Right atrium auricular region (tissue), 2 donors: ENCODE measurements at regions not wholly inside any gene's neighbourhood (a gene's known extent, or its start where the extent isn't known, plus 50 kb on each side); places are given as distances from the start of the nearest gene placed in this dataset.

Source experiments
- DNase-seq: peaks from one replicate; pipeline ENCODE4 v3.0.0-alpha.2; 2019; ENCODE audit warnings: low spot score
- H3K27ac ChIP-seq, 2 donors: fragments of 200-600 bp; sonication (generic); 1 replicate in 1 of 2; 2 replicates in 1 of 2; pipeline ENCODE4 v1.5.1; 2016 to 2019
- H3K27me3 ChIP-seq, 2 donors: fragments of 200-600 bp; sonication (generic); one replicate each; pipeline versions ENCODE4 v1.5.1 to v1.6.0; 2017 to 2019
- H3K36me3 ChIP-seq: fragments of 200-600 bp; sonication (generic); one replicate; pipeline ENCODE4 v1.5.1; 2016
- H3K4me1 ChIP-seq, 2 donors: fragments of 200-600 bp; sonication (generic); one replicate each; pipeline versions ENCODE4 v1.5.1 to v1.6.0; 2017 to 2019
- H3K4me3 ChIP-seq, 2 donors: fragments of 200-600 bp; sonication (generic); 1 replicate in 1 of 2; 2 replicates in 1 of 2; pipeline ENCODE4 v1.5.1; 2017 to 2019; ENCODE audit warnings: mild to moderate bottlenecking in 1 of 2, moderate library complexity in 1 of 2
- H3K9me3 ChIP-seq, 2 donors: fragments of 200-600 bp; sonication (generic); one replicate each; pipeline ENCODE4 v1.5.1; 2019
- CTCF ChIP-seq, 2 donors: fragments of 200-600 bp; sonication (generic); IDR thresholded peaks; one replicate each; pipeline ENCODE4 v1.5.1; 2019; ENCODE audit warnings: antibody characterized with exemption in 2 of 2

- no peaks in the 10 kb centered on the region for H3K27me3 ChIP-seq
- DNase-seq, result no peak
- H3K4me1 ChIP-seq, result peaks cover 0 to 9% of the 10 kb centered on the region in 2 donors
- no peak for TF ChIP-seq CTCF (IDR thresholded peaks at IDR 0.05)
- no peak overlapping the region for H3K4me3 ChIP-seq
- no peak overlapping the region for H3K27ac ChIP-seq
- no peaks in the 10 kb centered on the region for H3K36me3 ChIP-seq
- no peaks in the 10 kb centered on the region for H3K9me3 ChIP-seq
These were observed 188.0 kb upstream of the GSE1 start for GRCh38 chr16:85425074-85425662.

GRCh38 chr16:85426806-85427205, 186.3 kb upstream of the GSE1 start:
- no peaks in the 10 kb centered on the region for H3K36me3 ChIP-seq
- H3K27ac ChIP-seq, result no peak overlapping the region
- no peaks in the 10 kb centered on the region for H3K27me3 ChIP-seq
- TF ChIP-seq CTCF (IDR thresholded peaks at IDR 0.05), result no peak
- no peaks in the 10 kb centered on the region for H3K9me3 ChIP-seq
- no peak for DNase-seq
- H3K4me3 ChIP-seq, result no peak overlapping the region
- no peaks in the 10 kb centered on the region for H3K4me1 ChIP-seq

- no peaks in the 10 kb centered on the region for H3K4me1 ChIP-seq
- H3K36me3 ChIP-seq, result no peaks in the 10 kb centered on the region
- no peak for DNase-seq
- no peaks in the 10 kb centered on the region for H3K9me3 ChIP-seq
- peak; percentile 21 to 61 for TF ChIP-seq CTCF (IDR thresholded peaks at IDR 0.05)
- no peaks in the 10 kb centered on the region for H3K27me3 ChIP-seq
- H3K4me3 ChIP-seq, result no peak overlapping the region
- no peak overlapping the region for H3K27ac ChIP-seq
These were observed 184.8 kb upstream of the GSE1 start for GRCh38 chr16:85428168-85428898.

- H3K27ac ChIP-seq, result no peak overlapping the region
- TF ChIP-seq CTCF (IDR thresholded peaks at IDR 0.05), result no peak
- no peak for DNase-seq
- no peaks in the 10 kb centered on the region for H3K27me3 ChIP-seq
- H3K36me3 ChIP-seq, result no peaks in the 10 kb centered on the region
- no peaks in the 10 kb centered on the region for H3K9me3 ChIP-seq
- no peak overlapping the region for H3K4me3 ChIP-seq
- no peaks in the 10 kb centered on the region for H3K4me1 ChIP-seq
These were observed 184.0 kb upstream of the GSE1 start for GRCh38 chr16:85428899-85429775.

GRCh38 chr16:85429776-85430522, 183.2 kb upstream of the GSE1 start:
- DNase-seq, result no peak

More at GRCh38 chr16:85429776-85430522, 183.2 kb upstream of the GSE1 start:
- H3K4me3 ChIP-seq, result no peak overlapping the region
- H3K27me3 ChIP-seq, result no peaks in the 10 kb centered on the region
- H3K9me3 ChIP-seq, result no peaks in the 10 kb centered on the region
- H3K27ac ChIP-seq, result no peak overlapping the region
- no peaks in the 10 kb centered on the region for H3K4me1 ChIP-seq
- TF ChIP-seq CTCF (IDR thresholded peaks at IDR 0.05), result no peak
- no peaks in the 10 kb centered on the region for H3K36me3 ChIP-seq
